Epithelial cell of esophagus (primary cell): ENCODE measurements at regions not wholly inside any gene's neighbourhood (a gene's known extent, or its start where the extent isn't known, plus 50 kb on each side); places are given as distances from the start of the nearest gene placed in this dataset.

Experiments used
- DNase-seq: peaks from one replicate; pipeline ENCODE4 v3.0.0; 2010; ENCODE audit warnings: low read depth
- H3K4me3 ChIP-seq: 2 replicates; pipeline ENCODE4 v1.5.1; 2011; ENCODE audit warnings: mild to moderate bottlenecking, low read length, control low read depth
- TF ChIP-seq, protein P1 (sequence below): IDR thresholded peaks from 2 replicates; pipeline ENCODE4 v1.5.1; 2011; ENCODE audit warnings: low read depth, mild to moderate bottlenecking, low read length, control low read depth, inconsistent platforms; ENCODE audit not compliant: insufficient read depth; ENCODE audit errors: missing control alignments

DNA sequence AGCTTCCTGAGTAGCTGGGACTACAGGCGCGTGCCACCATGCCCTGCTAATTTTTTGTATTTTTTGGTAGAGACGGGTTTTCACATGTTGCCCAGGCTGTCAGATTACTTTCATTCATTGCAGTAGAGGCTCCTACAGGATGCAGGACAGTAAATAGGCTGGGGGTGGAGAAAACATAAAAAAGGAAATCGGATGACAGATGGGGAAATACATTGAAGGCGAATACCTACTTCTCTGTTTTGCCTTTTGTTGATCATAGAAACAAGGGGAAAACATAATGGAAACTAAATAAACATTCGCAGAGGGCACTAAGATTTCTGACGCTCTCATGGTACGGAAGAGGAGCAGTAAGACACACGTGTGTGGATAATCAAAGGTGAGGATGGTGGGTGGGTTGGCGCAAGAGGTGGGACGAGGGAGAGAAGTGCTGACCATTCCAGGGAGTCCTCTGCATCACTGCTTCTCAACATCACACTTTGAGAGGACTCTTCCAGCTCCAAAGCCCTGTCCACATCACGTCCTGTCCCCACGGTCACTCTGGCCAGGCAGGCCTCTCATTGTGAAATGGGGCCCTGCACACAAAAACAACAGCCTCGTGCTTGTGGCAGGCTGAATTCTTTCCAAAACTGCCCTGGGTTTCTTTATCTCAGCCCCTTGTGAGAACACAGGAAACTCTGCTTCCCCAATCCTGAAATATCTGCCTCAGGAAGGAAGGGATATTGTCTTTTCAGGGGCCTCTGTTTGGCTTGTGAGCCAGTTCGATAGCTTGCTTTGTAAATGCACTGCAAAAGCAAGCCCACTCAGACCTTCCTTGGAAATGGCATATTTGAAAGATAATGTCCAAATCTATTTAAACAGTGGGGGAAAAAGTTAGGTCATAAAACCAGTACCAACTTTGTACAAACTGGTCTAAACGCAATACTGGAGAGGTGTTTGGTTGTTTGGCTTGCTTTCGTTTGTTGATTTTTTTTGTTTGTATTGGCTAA lies 188.5 kb downstream of the FOXO1 start:
- no peak overlapping the region for H3K4me3 ChIP-seq
- TF ChIP-seq, protein P1, sequence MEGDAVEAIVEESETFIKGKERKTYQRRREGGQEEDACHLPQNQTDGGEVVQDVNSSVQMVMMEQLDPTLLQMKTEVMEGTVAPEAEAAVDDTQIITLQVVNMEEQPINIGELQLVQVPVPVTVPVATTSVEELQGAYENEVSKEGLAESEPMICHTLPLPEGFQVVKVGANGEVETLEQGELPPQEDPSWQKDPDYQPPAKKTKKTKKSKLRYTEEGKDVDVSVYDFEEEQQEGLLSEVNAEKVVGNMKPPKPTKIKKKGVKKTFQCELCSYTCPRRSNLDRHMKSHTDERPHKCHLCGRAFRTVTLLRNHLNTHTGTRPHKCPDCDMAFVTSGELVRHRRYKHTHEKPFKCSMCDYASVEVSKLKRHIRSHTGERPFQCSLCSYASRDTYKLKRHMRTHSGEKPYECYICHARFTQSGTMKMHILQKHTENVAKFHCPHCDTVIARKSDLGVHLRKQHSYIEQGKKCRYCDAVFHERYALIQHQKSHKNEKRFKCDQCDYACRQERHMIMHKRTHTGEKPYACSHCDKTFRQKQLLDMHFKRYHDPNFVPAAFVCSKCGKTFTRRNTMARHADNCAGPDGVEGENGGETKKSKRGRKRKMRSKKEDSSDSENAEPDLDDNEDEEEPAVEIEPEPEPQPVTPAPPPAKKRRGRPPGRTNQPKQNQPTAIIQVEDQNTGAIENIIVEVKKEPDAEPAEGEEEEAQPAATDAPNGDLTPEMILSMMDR, result no peak
- no peak for DNase-seq

DNA sequence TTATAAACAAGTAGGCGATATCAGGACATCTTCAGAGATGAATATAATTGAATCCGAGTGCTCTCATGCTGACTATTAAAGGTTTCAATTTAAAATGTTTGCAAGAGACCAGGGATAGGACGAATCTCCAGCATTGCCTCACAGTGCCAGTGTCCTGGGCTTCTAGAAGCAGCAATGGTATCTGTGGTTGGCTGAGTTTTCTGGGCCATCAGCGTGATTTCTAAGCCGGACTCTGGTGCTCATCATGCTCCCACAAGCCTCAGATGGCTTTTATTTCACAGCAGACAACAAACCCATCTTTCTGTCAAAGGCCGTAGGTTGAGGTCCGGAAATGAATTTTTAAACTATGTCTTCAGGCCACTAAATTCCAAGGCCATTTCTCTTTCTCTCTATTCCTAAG lies 187.7 kb downstream of the FOXO1 start:
- TF ChIP-seq, protein P1, result no peak
- no peak for DNase-seq
- no peak overlapping the region for H3K4me3 ChIP-seq

DNA sequence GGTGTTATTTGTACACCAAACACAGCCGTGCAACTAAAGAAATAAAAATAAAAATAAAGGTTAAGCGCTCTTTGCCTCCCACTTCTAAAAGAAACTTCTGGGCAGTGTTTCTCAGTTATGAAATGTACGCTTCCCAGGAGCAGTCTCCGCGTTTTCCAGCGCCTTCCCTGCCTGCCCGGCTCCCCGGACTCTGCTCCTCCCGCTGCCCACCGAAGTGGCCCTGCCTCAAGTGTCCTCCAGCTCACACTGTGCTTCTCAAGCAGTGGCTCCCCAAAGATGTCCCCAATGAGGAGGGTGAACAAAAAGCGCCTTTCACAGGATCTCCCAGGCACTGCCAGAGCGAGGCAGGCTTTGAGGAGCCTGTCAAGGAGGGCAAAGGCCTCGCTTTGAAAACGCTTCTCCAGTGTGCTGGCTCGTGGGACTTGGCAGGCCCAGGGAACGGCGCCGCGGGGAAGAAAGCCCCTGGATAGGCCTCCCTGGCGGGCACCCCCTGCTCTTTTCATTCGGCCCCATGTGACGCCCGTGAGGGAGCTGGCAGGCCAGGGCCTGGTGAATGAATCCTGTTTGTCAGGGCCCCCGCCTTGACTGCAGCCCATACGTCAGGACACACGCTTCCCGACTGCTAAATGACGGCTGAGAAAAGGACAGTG lies 187.1 kb downstream of the FOXO1 start:
- TF ChIP-seq, protein P1, result no peak
- no peak for DNase-seq
- no peak overlapping the region for H3K4me3 ChIP-seq

DNA sequence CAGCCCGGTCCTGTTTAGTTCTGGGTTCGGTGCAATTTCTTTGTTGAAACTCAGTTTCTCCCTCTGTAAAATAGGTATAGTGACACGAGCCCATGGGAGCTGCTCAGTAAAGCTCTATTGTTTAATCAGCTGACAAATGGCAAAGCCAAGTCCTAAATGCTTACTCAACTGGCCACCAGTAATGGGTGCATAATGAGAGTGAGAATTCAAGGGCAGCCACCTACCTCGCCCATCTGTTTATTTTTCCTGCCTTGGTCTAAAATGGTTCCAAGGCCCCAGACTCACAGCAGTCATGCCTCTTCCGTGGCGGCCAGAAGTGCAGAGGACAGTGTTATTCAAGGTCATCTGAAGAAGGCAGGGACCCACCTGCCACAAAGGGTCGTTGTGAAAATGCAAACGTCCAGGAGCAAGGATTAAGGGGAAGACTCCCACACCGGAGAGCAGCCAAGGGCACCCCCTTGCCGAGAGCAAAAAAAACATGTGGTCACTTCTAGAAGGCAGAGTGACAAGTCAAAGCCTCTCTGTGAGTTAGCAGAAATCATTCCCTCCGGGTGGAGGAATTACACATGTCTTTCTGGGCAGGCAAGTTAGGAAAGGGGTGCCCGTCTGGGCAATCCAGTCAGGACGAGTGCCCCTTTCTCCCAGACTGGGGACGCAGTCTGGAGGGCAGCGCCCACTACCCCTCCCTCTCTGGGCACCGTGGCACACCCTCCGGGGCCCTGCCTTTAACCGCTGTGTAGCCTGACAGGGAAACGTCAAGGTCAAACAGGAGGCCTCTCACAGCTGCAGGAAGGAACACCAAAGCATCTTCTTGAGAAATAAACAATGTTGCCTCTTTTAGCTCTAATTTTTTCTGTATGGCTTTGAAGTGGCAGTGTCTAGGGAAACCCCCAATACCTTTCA lies 186.2 kb downstream of the FOXO1 start:
- no peak for DNase-seq
- no peak overlapping the region for H3K4me3 ChIP-seq
- TF ChIP-seq, protein P1, result no peak

DNA sequence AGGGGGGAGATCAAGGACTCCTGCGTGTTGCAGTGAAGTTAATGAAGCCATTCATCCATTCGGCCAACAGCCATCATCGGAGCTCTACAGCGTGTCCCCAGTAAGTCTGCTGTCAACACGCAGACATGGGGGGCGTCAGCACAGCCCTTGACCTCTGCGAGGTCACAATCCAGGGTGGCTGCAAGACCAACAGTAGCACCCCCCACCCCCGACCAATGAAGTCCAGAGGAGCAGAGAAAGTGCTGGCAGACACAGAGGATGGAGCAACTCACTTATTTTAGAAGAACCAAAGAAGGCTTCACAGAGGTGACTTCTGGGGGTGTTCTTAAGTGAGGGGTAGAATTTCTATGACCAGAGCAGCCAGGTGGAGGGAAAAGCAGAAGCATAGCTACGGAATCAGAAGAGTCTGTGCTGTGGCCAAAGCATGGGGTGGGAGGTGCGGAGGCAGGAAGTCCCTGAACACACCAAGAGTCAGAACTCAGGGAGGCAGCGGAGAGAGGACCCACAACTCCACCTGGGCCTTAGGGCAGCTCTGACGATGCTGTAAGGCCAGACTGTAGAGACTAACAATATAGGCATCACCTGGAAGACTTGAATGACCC lies 185.4 kb downstream of the FOXO1 start:
- no peak for DNase-seq
- TF ChIP-seq, protein P1, result no peak
- no peak overlapping the region for H3K4me3 ChIP-seq

DNA sequence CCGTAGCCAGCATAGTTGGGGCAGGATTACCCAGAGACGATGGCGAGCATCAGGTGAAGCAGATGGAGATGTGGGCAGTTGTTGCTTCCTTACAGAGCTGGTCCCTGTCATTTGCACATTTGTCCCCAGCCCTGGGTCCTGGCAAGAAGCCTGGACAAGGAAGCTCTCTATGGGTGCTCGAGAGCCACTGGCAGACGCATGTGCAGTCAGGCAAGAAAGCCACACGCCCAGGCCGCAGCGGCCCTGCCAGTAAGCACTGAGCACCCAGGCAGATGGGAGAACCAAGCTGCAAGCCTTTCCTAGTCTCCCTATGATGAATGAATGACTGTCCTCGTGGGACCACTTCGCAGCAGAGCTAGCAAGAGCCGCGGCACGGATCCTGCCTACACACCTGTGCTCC lies 182.8 kb downstream of the FOXO1 start:
- TF ChIP-seq, protein P1, result no peak
- H3K4me3 ChIP-seq, result no peak overlapping the region
- no peak for DNase-seq
